ENCODE measurements at regions not wholly inside any gene's neighbourhood (a gene's known extent, or its start where the extent isn't known, plus 50 kb on each side); places are given as distances from the start of the nearest gene placed in this dataset.

- DNase-seq (ENCODE audit: low spot score in 2 of 2, unreplicated experiment in 2 of 2) = no peak
These were observed 445.5 kb upstream of the SGCG start for GRCh38 chr13:22735011-22735995.

GRCh38 chr13:22736084-22736767 lies 444.6 kb upstream of the SGCG start:
- TF ChIP-seq CTCF (IDR thresholded peaks at IDR 0.05; ENCODE audit: unreplicated experiment) = no peak
- Mint-ChIP-seq H3K9me3 (peaks cover 23% of the 10 kb centered on the region), H3K27ac (peak overlapping the region; percentile 92), H3K27me3 (ENCODE audit: low read depth) (no peaks in the 10 kb centered on the region), H3K36me3 (peaks cover 15% of the 10 kb centered on the region), H3K4me1 (peaks cover 31% of the 10 kb centered on the region), H3K4me3 (peak overlapping the region; percentile 37)
- DNase-seq (ENCODE audit: low spot score in 2 of 2, unreplicated experiment in 2 of 2) = no peak

More at GRCh38 chr13:22735011-22735995, 445.5 kb upstream of the SGCG start:
- Mint-ChIP-seq H3K9me3 (peaks cover 14% of the 10 kb centered on the region), H3K27ac (peak overlapping the region; percentile 66), H3K4me3 (peak overlapping the region; percentile 15), H3K36me3 (peaks cover 7% of the 10 kb centered on the region), H3K27me3 (ENCODE audit: low read depth) (no peaks in the 10 kb centered on the region), H3K4me1 (peaks cover 31% of the 10 kb centered on the region)
- no peak for TF ChIP-seq CTCF (IDR thresholded peaks at IDR 0.05; ENCODE audit: unreplicated experiment)

GRCh38 chr13:22736768-22737092 lies 444.0 kb upstream of the SGCG start:
- Mint-ChIP-seq H3K9me3 (peaks cover 26% of the 10 kb centered on the region), H3K4me3 (no peak overlapping the region), H3K36me3 (peaks cover 16% of the 10 kb centered on the region), H3K27me3 (ENCODE audit: low read depth) (no peaks in the 10 kb centered on the region), H3K27ac (peak overlapping the region; percentile 92), H3K4me1 (peaks cover 31% of the 10 kb centered on the region)
- DNase-seq (ENCODE audit: low spot score in 2 of 2, unreplicated experiment in 2 of 2) = no peak
- no peak for TF ChIP-seq CTCF (IDR thresholded peaks at IDR 0.05; ENCODE audit: unreplicated experiment)

DNA sequence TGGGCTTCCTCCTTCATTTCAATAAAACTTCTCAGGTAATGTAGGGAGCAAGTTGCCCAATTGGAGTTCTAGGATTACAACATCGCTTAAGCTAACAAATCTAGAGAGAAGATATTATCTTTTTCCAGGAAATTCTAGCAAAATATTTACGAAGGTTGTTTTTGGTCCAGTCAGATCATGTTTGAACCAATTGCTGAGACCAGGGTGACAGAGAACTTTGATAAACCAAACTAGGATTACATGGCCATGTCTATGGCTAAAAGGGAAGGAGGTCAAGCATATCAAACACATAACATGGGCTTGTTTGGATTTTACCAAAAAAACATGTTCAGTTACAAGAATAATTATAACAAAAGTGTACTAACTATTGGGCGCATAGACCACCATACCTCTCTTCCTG lies 442.4 kb upstream of the SGCG start:
- peaks cover 29% of the 10 kb centered on the region for H3K9me3 Mint-ChIP-seq
- no peak for TF ChIP-seq CTCF (IDR thresholded peaks at IDR 0.05; ENCODE audit: unreplicated experiment)
- no peaks in the 10 kb centered on the region for H3K27me3 Mint-ChIP-seq (ENCODE audit: low read depth)
- no peak overlapping the region for H3K4me3 Mint-ChIP-seq
- H3K36me3 Mint-ChIP-seq = peaks cover 19% of the 10 kb centered on the region
- peaks cover 31% of the 10 kb centered on the region for H3K4me1 Mint-ChIP-seq
- no peak overlapping the region for H3K27ac Mint-ChIP-seq
- no peak for DNase-seq (ENCODE audit: low spot score in 2 of 2, unreplicated experiment in 2 of 2)

- peaks cover 22% of the 10 kb centered on the region for H3K4me1 Mint-ChIP-seq
- H3K27ac Mint-ChIP-seq = no peak overlapping the region
- no peak for DNase-seq (ENCODE audit: low spot score in 2 of 2, unreplicated experiment in 2 of 2)
- H3K27me3 Mint-ChIP-seq (ENCODE audit: low read depth) = no peaks in the 10 kb centered on the region
- TF ChIP-seq CTCF (IDR thresholded peaks at IDR 0.05; ENCODE audit: unreplicated experiment) = no peak
- H3K9me3 Mint-ChIP-seq = peaks cover 29% of the 10 kb centered on the region
- H3K4me3 Mint-ChIP-seq = no peak overlapping the region
- H3K36me3 Mint-ChIP-seq = peaks cover 22% of the 10 kb centered on the region
These were observed 440.5 kb upstream of the SGCG start for GRCh38 chr13:22740264-22740663.

All from mesothelial cell of epicardium (in vitro differentiated cells).